Stimulated activated CD8-positive, alpha-beta memory T cell treated with anti-CD3 and anti-CD28 coated beads, Interleukin-4, amount 100 ng/mL, for 4 hours (primary cell): ENCODE measurements at regions not wholly inside any gene's neighbourhood (a gene's known extent, or its start where the extent isn't known, plus 50 kb on each side); places are given as distances from the start of the nearest gene placed in this dataset.
"Not testable (repeated sequence)": the region's sequence is repeated elsewhere in the genome, so short reads cannot be mapped to it uniquely, and the experiment has no call there.

Source experiments
- DNase-seq, 2 donors: peaks; one replicate each; pipeline ENCODE4 v3.0.0-alpha.2; 2020; ENCODE audit warnings: low read depth in 2 of 2, low spot score in 1 of 2

- DNase-seq: no peak
Observed at GRCh38 chr4:1572964-1573720, 111.0 kb downstream of the FAM53A start.

- DNase-seq: no peak
Observed at GRCh38 chr4:1572521-1572920, 111.6 kb downstream of the FAM53A start.

- no peak for DNase-seq
Observed at GRCh38 chr4:1572010-1572385, 112.1 kb downstream of the FAM53A start.

- DNase-seq: no peak
Observed at GRCh38 chr4:1571165-1572009, 112.7 kb downstream of the FAM53A start.

GRCh38 chr4:1570291-1571164, 113.6 kb downstream of the FAM53A start:
- DNase-seq: no peak

- no peak for DNase-seq
Observed at GRCh38 chr4:1569461-1570151, 114.5 kb downstream of the FAM53A start.

- DNase-seq: no peak
Observed at GRCh38 chr4:1568855-1569460, 115.2 kb downstream of the FAM53A start.

- no peak for DNase-seq
Observed at GRCh38 chr4:1567808-1568581, 116.1 kb downstream of the FAM53A start.

GRCh38 chr4:1567519-1567807, 116.7 kb downstream of the FAM53A start:
- no peak for DNase-seq

GRCh38 chr4:1566838-1567518, 117.1 kb downstream of the FAM53A start:
- no peak for DNase-seq

- DNase-seq: not testable (repeated sequence)
Observed at GRCh38 chr4:1566301-1566837, 117.7 kb downstream of the FAM53A start.

GRCh38 chr4:1565598-1566295, 118.4 kb downstream of the FAM53A start:
- no peak for DNase-seq

GRCh38 chr4:1564535-1565375, 119.4 kb downstream of the FAM53A start:
- DNase-seq: no peak

- no peak for DNase-seq
Observed at GRCh38 chr4:1563768-1564485, 120.2 kb downstream of the FAM53A start.

- no peak for DNase-seq
Observed at GRCh38 chr4:1563241-1563640, 120.9 kb downstream of the FAM53A start.

- no peak for DNase-seq
Observed at GRCh38 chr4:1562771-1563170, 121.3 kb downstream of the FAM53A start.

- no peak for DNase-seq
Observed at GRCh38 chr4:1562371-1562770, 121.7 kb downstream of the FAM53A start.
